HUES6 (cell line): ENCODE measurements at regions not wholly inside any gene's neighbourhood (a gene's known extent, or its start where the extent isn't known, plus 50 kb on each side); places are given as distances from the start of the nearest gene placed in this dataset.
A peak's percentile ranks its signal among the peaks of the same experiment; 100 is the strongest.

ENCODE experiments used
- H3K27ac ChIP-seq: 2 replicates; pipeline ENCODE4 v1.7.0; 2013; ENCODE audit warnings: low read depth, mild to moderate bottlenecking, low read length, inconsistent platforms
- H3K27me3 ChIP-seq: 2 replicates; pipeline ENCODE4 v1.6.1; 2013; ENCODE audit warnings: low read length; ENCODE audit not compliant: control insufficient read depth, insufficient read depth
- H3K36me3 ChIP-seq: 2 replicates; pipeline ENCODE4 v1.6.1; 2013; ENCODE audit warnings: low read length; ENCODE audit not compliant: control insufficient read depth, insufficient read depth
- H3K4me1 ChIP-seq: 2 replicates; pipeline ENCODE4 v1.6.1; 2013; ENCODE audit warnings: low read length; ENCODE audit not compliant: control insufficient read depth, insufficient read depth
- H3K4me3 ChIP-seq: 2 replicates; pipeline ENCODE4 v1.5.1; 2013; ENCODE audit warnings: low read depth, low read length
- H3K9ac ChIP-seq: one replicate; pipeline ENCODE4 v1.6.1; 2013; ENCODE audit warnings: mild to moderate bottlenecking, low read length
- H3K9me3 ChIP-seq: 2 replicates; pipeline ENCODE4 v1.6.1; 2013; ENCODE audit warnings: low read depth, low read length; ENCODE audit not compliant: control insufficient read depth, insufficient read depth

- no peak overlapping the region for H3K9ac ChIP-seq
- H3K9me3 ChIP-seq = peaks cover 12% of the 10 kb centered on the region; the same call in 1 of the 2 replicates
- H3K4me1 ChIP-seq = 0 out of 2 replicates have a peak, but pooled peaks cover 3% of the 10 kb centered on the region
- H3K36me3 ChIP-seq = no peaks in the 10 kb centered on the region
- H3K4me3 ChIP-seq = no peak overlapping the region
- no peaks in the 10 kb centered on the region for H3K27me3 ChIP-seq
- H3K27ac ChIP-seq = no peak overlapping the region
Measured at GRCh38 chr2:187959821-187960220, 331.9 kb upstream of the GULP1 start.

GRCh38 chr2:187962538-187962937 lies 329.1 kb upstream of the GULP1 start:
- Histone ChIP-seq H3K27me3 (no peaks in the 10 kb centered on the region), H3K9ac (no peak overlapping the region), H3K4me1 (0 out of 2 replicates have a peak, but pooled peaks cover 3% of the 10 kb centered on the region), H3K27ac (no peak overlapping the region), H3K36me3 (no peaks in the 10 kb centered on the region), H3K9me3 (peaks cover 5% of the 10 kb centered on the region; the same call in 1 of the 2 replicates), H3K4me3 (no peak overlapping the region)

- Histone ChIP-seq H3K27me3 (no peaks in the 10 kb centered on the region), H3K27ac (no peak overlapping the region), H3K9me3 (peaks cover 3% of the 10 kb centered on the region; the same call in 1 of the 2 replicates), H3K4me1 (0 out of 2 replicates have a peak, but pooled peaks cover 3% of the 10 kb centered on the region), H3K36me3 (no peaks in the 10 kb centered on the region), H3K9ac (no peak overlapping the region), H3K4me3 (no peak overlapping the region)
Measured at GRCh38 chr2:187964746-187965145, 326.9 kb upstream of the GULP1 start.

GRCh38 chr2:187966924-187967323 lies 324.8 kb upstream of the GULP1 start:
- no peaks in the 10 kb centered on the region for H3K9me3 ChIP-seq
- no peak overlapping the region for H3K4me3 ChIP-seq
- H3K36me3 ChIP-seq = no peaks in the 10 kb centered on the region
- no peaks in the 10 kb centered on the region for H3K27me3 ChIP-seq
- H3K27ac ChIP-seq = no peak overlapping the region
- no peak overlapping the region for H3K9ac ChIP-seq
- 0 out of 2 replicates have a peak, but pooled peaks cover 3% of the 10 kb centered on the region for H3K4me1 ChIP-seq

GRCh38 chr2:187971893-187972292 lies 319.8 kb upstream of the GULP1 start:
- Histone ChIP-seq H3K27me3 (no peaks in the 10 kb centered on the region), H3K9ac (no peak overlapping the region)

DNA sequence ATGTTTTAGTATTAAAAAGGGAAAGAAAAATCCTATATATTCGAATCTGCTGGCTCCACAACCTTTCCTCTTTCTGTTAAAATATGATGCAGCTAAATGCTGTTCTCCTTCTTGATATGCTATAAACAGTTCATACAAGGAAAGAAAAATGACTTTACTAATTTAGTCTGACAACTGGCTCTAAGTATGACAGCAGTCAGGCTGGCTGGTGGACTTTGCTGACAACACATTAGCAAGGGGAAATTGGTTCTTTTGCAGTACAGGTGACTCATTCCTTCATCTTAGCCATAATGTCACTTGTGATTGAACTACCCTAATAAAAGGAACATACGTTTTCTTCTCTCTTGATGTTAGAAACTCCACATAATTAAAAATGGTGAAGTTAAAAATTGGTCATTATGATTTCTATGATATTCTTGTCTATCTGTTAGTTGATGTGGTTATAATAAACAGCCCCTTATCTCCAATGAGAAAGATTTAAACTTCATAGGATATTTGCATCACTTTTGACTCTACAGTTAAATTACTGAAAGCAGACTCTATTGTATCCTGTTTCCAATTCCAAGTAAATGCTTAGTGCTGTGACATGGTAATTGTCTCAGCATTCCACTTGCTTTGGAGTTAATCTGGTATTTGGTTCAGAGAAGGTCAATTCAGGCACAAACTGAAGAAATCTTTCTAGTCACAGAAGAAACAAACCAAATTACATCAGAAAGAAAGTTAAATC lies 315.3 kb upstream of the GULP1 start:
- Histone ChIP-seq H3K9me3 (no peaks in the 10 kb centered on the region; the same call in 1 of the 2 replicates), H3K9ac (no peak overlapping the region), H3K27ac (0 out of 2 replicates have a peak overlapping the region, but pooled peaks have one; percentile 7), H3K4me3 (no peak overlapping the region), H3K36me3 (no peaks in the 10 kb centered on the region; the same call in 1 of the 2 replicates), H3K4me1 (peaks cover 25% of the 10 kb centered on the region), H3K27me3 (no peaks in the 10 kb centered on the region)

More at GRCh38 chr2:187971893-187972292, 319.8 kb upstream of the GULP1 start:
- no peaks in the 10 kb centered on the region; the same call in 1 of the 2 replicates for H3K36me3 ChIP-seq
- peaks cover 11% of the 10 kb centered on the region for H3K4me1 ChIP-seq
- no peak overlapping the region for H3K4me3 ChIP-seq
- no peaks in the 10 kb centered on the region; the same call in 1 of the 2 replicates for H3K9me3 ChIP-seq
- H3K27ac ChIP-seq = no peak overlapping the region

DNA sequence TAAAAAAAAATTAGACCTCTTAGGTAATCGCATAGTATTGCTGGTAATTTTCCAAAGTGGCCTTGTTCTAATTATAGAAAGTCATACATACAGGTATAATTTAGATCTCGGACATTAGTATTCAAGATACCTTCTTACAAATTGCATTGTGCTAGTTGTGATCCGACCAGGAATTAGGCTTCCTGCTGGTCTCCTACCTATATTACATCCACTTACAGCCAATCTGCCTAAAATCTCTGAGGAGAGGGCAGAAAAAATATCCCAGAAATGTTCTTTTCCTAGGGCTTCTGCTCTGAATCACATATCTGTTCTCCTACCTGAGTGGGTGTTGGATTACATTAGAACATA lies 314.7 kb upstream of the GULP1 start:
- H3K9ac ChIP-seq = no peak overlapping the region
- no peak overlapping the region for H3K4me3 ChIP-seq
- peaks cover 25% of the 10 kb centered on the region for H3K4me1 ChIP-seq
- no peaks in the 10 kb centered on the region for H3K27me3 ChIP-seq
- H3K36me3 ChIP-seq = no peaks in the 10 kb centered on the region; the same call in 1 of the 2 replicates
- H3K9me3 ChIP-seq = no peaks in the 10 kb centered on the region; the same call in 1 of the 2 replicates
- 0 out of 2 replicates have a peak overlapping the region, but pooled peaks have one; percentile 7 for H3K27ac ChIP-seq

GRCh38 chr2:187978356-187978755 lies 313.3 kb upstream of the GULP1 start:
- Histone ChIP-seq H3K4me3 (no peak overlapping the region), H3K9ac (no peak overlapping the region), H3K36me3 (no peaks in the 10 kb centered on the region; the same call in 1 of the 2 replicates), H3K27ac (no peak overlapping the region), H3K9me3 (no peaks in the 10 kb centered on the region), H3K4me1 (peaks cover 25% of the 10 kb centered on the region), H3K27me3 (no peaks in the 10 kb centered on the region)

DNA sequence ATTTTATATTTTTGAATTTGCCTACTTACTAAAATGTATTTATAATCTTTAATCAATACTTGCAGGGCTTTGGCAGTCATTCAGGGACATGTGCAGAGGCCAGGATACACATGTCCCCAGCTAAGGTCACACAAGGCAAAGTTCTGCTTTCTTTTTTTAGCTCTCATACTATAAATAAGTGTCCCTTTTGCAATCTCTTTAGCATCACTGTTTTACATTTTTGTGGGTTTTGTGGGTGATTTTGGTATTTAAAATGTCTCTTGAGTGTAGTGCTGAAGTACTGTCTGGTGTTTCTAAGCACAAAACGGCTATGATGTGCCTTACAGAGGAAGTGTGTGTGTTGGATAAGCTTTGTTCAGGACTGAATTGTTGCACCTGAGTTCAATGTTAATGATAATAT lies 309.0 kb upstream of the GULP1 start:
- peaks cover 33% of the 10 kb centered on the region for H3K4me1 ChIP-seq
- no peaks in the 10 kb centered on the region for H3K27me3 ChIP-seq
- no peaks in the 10 kb centered on the region for H3K9me3 ChIP-seq
- no peak overlapping the region for H3K9ac ChIP-seq
- H3K36me3 ChIP-seq = no peaks in the 10 kb centered on the region
- H3K27ac ChIP-seq = no peak overlapping the region
- no peak overlapping the region for H3K4me3 ChIP-seq

- H3K9me3 ChIP-seq = no peaks in the 10 kb centered on the region
- no peak overlapping the region for H3K9ac ChIP-seq
- peak overlapping the region; percentile 58; the same call in 1 of the 2 replicates for H3K27ac ChIP-seq
- no peaks in the 10 kb centered on the region for H3K36me3 ChIP-seq
- no peak overlapping the region for H3K4me3 ChIP-seq
- H3K27me3 ChIP-seq = no peaks in the 10 kb centered on the region
- peaks cover 45% of the 10 kb centered on the region for H3K4me1 ChIP-seq
Measured at GRCh38 chr2:187985195-187985594, 306.5 kb upstream of the GULP1 start.

GRCh38 chr2:187985923-187986322 lies 305.8 kb upstream of the GULP1 start:
- Histone ChIP-seq H3K9ac (peak overlapping the region; percentile 18), H3K27ac (peak overlapping the region; percentile 58), H3K4me1 (peaks cover 49% of the 10 kb centered on the region)

More at GRCh38 chr2:187985923-187986322, 305.8 kb upstream of the GULP1 start:
- no peaks in the 10 kb centered on the region for H3K9me3 ChIP-seq
- no peak overlapping the region; the same call in 1 of the 2 replicates for H3K4me3 ChIP-seq
- H3K27me3 ChIP-seq = no peaks in the 10 kb centered on the region
- no peaks in the 10 kb centered on the region for H3K36me3 ChIP-seq
